Smooth muscle cell (in vitro differentiated cells): ENCODE measurements at regions not wholly inside any gene's neighbourhood (a gene's known extent, or its start where the extent isn't known, plus 50 kb on each side); places are given as distances from the start of the nearest gene placed in this dataset.

ENCODE experiments used
- DNase-seq: peaks from one replicate; lab custom pipeline; 2025; ENCODE audit not compliant: unreplicated experiment; lab: John Stamatoyannopoulos, UW
- H2AFZ ChIP-seq: fragments of 200-600 bp; sonication (generic); 2 replicates; pipeline ENCODE4 v1.6.0; 2016; ENCODE audit warnings: antibody characterized with exemption, low read depth, mild to moderate bottlenecking
- H3F3A ChIP-seq: fragments of 200-600 bp; sonication (generic); 2 replicates; pipeline ENCODE4 v1.6.0; 2017; ENCODE audit warnings: antibody characterized with exemption, low read depth
- H3K27ac ChIP-seq: fragments of 200-600 bp; sonication (generic); 2 replicates; pipeline ENCODE4 v1.5.1; 2016; ENCODE audit warnings: low read depth, mild to moderate bottlenecking
- H3K27me3 ChIP-seq: fragments of 200-600 bp; sonication (generic); 2 replicates; pipeline ENCODE4 v1.6.1; 2016; ENCODE audit warnings: low read depth, mild to moderate bottlenecking
- H3K36me3 ChIP-seq: fragments of 200-600 bp; sonication (generic); 2 replicates; pipeline ENCODE4 v1.5.1; 2016; ENCODE audit warnings: low read depth
- H3K4me1 ChIP-seq: fragments of 200-600 bp; sonication (generic); 2 replicates; pipeline ENCODE4 v1.5.1; 2016; ENCODE audit warnings: low read depth
- H3K4me2 ChIP-seq: fragments of 200-600 bp; sonication (generic); 2 replicates; pipeline ENCODE4 v1.6.0; 2016; ENCODE audit warnings: mild to moderate bottlenecking
- H3K4me3 ChIP-seq: fragments of 200-600 bp; sonication (generic); 2 replicates; pipeline ENCODE4 v1.5.1; 2016; ENCODE audit warnings: mild to moderate bottlenecking
- H3K79me2 ChIP-seq: fragments of 200-600 bp; sonication (generic); 2 replicates; pipeline ENCODE4 v1.6.0; 2016; ENCODE audit warnings: low read depth, mild to moderate bottlenecking
- H3K9ac ChIP-seq: fragments of 200-600 bp; sonication (generic); 2 replicates; pipeline ENCODE4 v1.6.0; 2016; ENCODE audit warnings: low read depth
- H3K9me3 ChIP-seq: fragments of 200-600 bp; sonication (generic); replicated peaks from 2 replicates; pipeline ENCODE4 v1.5.1; 2016; ENCODE audit warnings: low read depth
- H4K20me1 ChIP-seq: fragments of 200-600 bp; sonication (generic); 2 replicates; pipeline ENCODE4 v1.6.0; 2016; ENCODE audit warnings: low read depth
- WGBS: methylation state at CpG from one replicate; pipeline ENCODE4 v1.1.7; 2016; ENCODE audit warnings: low lambda C conversion rate; 5-methylcytosine and 5-hydroxymethylcytosine counted together
- TF ChIP-seq, protein P1 (sequence below): fragments of 200-600 bp; sonication (generic); IDR thresholded peaks from 2 replicates; pipeline ENCODE4 v1.5.1; 2017; ENCODE audit warnings: borderline replicate concordance, mild to moderate bottlenecking, antibody characterized with exemption; ENCODE audit not compliant: insufficient read depth, poor library complexity, severe bottlenecking

DNA sequence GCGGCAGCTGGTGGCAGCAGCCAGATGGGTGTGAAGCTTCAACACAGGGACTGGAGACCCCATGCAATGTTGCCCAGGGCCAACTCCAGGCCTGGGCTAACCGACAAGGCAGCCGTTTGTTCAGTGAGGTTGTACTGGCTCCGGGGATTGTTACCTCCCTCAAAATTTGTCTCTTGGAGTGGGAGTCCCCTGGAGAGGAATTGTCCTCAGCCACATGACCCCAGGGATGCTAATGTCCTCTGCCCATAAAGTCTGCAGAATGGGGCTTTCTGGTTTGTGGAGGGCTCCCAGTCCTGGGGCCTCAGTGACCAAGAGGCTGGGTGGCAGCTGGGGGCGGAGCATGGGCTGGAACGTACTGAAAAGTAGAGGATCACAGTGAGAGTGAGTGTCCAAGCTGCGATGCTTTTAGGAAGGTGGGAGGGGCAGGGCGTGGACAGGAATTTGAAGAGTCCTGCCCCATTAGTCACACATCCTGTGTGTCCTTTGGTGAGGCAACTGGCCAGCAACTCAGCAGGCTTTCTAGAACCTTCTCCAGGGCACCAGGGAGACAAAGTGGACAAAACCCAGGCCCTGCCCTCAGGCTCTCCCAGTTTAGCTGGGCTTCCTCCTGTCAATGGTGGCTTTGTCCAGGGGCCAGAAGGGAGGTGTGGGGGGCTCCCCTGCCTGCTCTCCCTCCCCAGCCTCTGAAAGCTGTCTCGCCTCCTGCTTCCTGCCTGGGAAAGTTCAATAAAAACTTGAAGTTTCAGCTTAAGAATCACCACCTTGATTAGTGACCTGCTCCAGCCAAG is 114.0 kb downstream of the NSG2 start:
- H3K27ac ChIP-seq = no peak overlapping the region
- H3K36me3 ChIP-seq = no peaks in the 10 kb centered on the region
- H4K20me1 ChIP-seq = no peaks in the 10 kb centered on the region
- no peak overlapping the region for H2AFZ ChIP-seq
- DNase-seq = no peak
- H3K27me3 ChIP-seq = no peaks in the 10 kb centered on the region
- H3K4me2 ChIP-seq = no peak overlapping the region
- TF ChIP-seq, protein P1, sequence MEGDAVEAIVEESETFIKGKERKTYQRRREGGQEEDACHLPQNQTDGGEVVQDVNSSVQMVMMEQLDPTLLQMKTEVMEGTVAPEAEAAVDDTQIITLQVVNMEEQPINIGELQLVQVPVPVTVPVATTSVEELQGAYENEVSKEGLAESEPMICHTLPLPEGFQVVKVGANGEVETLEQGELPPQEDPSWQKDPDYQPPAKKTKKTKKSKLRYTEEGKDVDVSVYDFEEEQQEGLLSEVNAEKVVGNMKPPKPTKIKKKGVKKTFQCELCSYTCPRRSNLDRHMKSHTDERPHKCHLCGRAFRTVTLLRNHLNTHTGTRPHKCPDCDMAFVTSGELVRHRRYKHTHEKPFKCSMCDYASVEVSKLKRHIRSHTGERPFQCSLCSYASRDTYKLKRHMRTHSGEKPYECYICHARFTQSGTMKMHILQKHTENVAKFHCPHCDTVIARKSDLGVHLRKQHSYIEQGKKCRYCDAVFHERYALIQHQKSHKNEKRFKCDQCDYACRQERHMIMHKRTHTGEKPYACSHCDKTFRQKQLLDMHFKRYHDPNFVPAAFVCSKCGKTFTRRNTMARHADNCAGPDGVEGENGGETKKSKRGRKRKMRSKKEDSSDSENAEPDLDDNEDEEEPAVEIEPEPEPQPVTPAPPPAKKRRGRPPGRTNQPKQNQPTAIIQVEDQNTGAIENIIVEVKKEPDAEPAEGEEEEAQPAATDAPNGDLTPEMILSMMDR = no peak
- 68% methylated on average over 9 of the region's 9 CpGs for WGBS
- no peak overlapping the region for H3K4me3 ChIP-seq
- no peak overlapping the region for H3K9ac ChIP-seq
- no peaks in the 10 kb centered on the region for H3K79me2 ChIP-seq
- no peaks in the 10 kb centered on the region for H3F3A ChIP-seq
- peaks cover 2% of the 10 kb centered on the region for H3K9me3 ChIP-seq
- H3K4me1 ChIP-seq = no peaks in the 10 kb centered on the region

DNA sequence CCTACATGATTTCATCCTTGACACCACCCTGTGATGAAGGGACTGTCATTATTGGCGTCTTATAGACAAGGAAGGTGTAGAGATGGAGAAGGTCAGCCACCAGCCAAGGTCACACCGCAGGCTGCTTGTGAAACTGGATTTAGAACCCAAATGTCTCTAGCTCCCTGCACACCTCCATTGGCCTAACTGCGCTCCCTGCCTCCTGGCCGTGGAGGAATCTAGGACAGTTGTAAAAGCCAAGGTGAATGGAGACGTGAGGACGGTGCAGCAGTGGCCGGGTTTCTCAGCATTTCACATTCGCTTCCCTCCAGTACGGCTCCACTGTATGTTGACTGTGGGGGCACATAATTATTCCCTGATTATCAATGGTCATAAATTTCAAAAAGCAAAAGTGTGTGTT is 119.9 kb downstream of the NSG2 start:
- H3K4me3 ChIP-seq = no peak overlapping the region
- H3F3A ChIP-seq = no peaks in the 10 kb centered on the region
- no peak overlapping the region for H3K4me2 ChIP-seq
- H3K36me3 ChIP-seq = no peaks in the 10 kb centered on the region
- H3K9me3 ChIP-seq = peaks cover 6% of the 10 kb centered on the region
- TF ChIP-seq, protein P1 = no peak
- H3K79me2 ChIP-seq = no peaks in the 10 kb centered on the region
- peaks cover 7% of the 10 kb centered on the region for H3K4me1 ChIP-seq
- H3K27me3 ChIP-seq = no peaks in the 10 kb centered on the region
- H3K9ac ChIP-seq = no peak overlapping the region
- H2AFZ ChIP-seq = no peak overlapping the region
- no peaks in the 10 kb centered on the region for H4K20me1 ChIP-seq
- 93% methylated on average over 9 of the region's 9 CpGs for WGBS
- no peak overlapping the region for H3K27ac ChIP-seq
- DNase-seq = no peak

DNA sequence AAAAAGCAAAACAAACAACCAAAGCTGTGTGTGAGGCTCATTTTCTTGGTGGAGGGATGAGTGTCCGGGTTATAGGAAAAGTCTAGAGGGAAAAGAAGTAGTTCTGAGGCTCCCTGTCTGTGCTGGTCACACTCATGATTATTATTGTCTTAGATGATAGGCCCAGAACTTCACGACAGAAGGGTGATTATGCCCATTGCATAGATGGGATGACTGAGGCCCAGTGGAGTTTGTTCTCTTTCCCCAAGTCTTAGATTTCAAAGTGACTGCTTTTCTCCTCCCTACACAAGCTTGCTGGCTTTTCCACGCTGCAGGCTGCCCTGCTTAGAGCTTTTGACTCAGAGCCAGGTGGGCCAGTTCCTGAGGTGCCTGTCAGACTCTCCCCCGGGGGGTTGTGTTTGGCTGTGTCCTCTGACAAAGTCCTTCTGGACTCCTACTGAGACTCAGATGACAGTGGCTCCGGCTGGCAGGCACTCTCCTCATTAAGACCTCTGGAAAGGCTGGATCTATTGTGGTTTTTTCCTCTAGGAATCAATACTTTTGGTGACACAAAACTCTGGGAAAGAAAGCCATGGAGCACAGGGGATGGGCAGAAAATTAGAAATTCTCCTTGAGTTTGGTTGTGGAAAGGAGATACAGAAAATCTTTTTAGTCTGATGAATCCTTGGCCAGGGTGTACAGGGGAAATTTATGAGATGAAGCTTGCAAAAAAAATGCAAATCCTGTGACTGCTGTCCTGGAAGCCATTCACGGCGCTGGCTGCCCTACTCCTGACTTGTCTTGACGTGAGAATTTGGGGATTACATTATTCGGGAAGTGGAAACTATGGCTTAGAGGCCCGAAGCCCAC is 120.9 kb downstream of the NSG2 start:
- TF ChIP-seq, protein P1 = no peak
- Histone ChIP-seq H3K9me3 (peaks cover 6% of the 10 kb centered on the region), H2AFZ (no peak overlapping the region), H3K4me2 (no peak overlapping the region), H3K27me3 (no peaks in the 10 kb centered on the region), H3K79me2 (no peaks in the 10 kb centered on the region), H4K20me1 (no peaks in the 10 kb centered on the region), H3F3A (no peaks in the 10 kb centered on the region), H3K4me3 (no peak overlapping the region), H3K9ac (no peak overlapping the region), H3K36me3 (no peaks in the 10 kb centered on the region), H3K4me1 (peaks cover 7% of the 10 kb centered on the region), H3K27ac (no peak overlapping the region)
- no peak for DNase-seq
- 80% methylated on average over 10 of the region's 10 CpGs for WGBS
